ENCODE measurements at regions not wholly inside any gene's neighbourhood (a gene's known extent, or its start where the extent isn't known, plus 50 kb on each side); places are given as distances from the start of the nearest gene placed in this dataset.

DNA sequence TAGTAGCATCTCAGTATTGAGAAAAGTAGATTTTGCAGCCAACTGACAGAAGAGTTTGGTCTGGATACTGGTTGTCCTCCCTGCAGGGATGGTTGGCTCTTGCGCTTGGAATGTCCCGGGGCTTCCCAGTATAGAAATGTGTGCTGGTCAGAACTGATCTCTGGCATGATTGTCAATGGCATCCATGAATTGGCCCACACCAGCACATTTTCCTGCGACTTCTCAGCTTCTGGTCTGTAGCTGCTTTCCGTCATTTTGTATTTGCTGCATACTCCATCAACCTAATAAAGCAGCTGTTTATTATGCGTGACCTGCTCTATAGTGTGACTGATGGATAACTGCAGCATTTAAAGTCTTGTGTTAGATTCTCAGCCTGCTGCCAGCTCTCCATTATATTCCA is 203.7 kb downstream of the S1PR1 start:
- Histone ChIP-seq H3K4me1 (replicated peaks in 1 of 4; ENCODE audit: control insufficient read depth in 3 of 4, insufficient read depth in 4 of 4, low read length in 3 of 4) (no peaks in the 10 kb centered on the region; a peak in 1 of 7 replicates), H2BK20ac (ENCODE audit: low read length) (no peak overlapping the region), H3K79me2 (ENCODE audit: control insufficient read depth in 1 of 2, insufficient read depth in 2 of 2, low read length in 2 of 2) (no peaks in the 10 kb centered on the region), H4K8ac (ENCODE audit: extremely low read depth, insufficient read depth, low read length) (no peak overlapping the region), H3K79me1 (ENCODE audit: low read depth, low read length) (no peaks in the 10 kb centered on the region), H4K5ac (ENCODE audit: insufficient read length, low read depth, low read length) (no peak overlapping the region), H4K20me1 (replicated peaks in 1 of 2; ENCODE audit: control insufficient read depth in 1 of 2, insufficient read depth in 2 of 2, low read length in 2 of 2) (no peaks in the 10 kb centered on the region), H3K9me3 (ENCODE audit: insufficient read depth in 2 of 2, low read depth in 1 of 2, low read length in 1 of 2) (no peaks in the 10 kb centered on the region), H3K23ac (ENCODE audit: insufficient read length) (no peak overlapping the region), H2BK12ac (ENCODE audit: low read depth, low read length) (no peak overlapping the region), H3K4me2 (ENCODE audit: insufficient read depth in 1 of 2, low read depth in 2 of 2, low read length in 2 of 2) (no peak overlapping the region), H2BK5ac (ENCODE audit: low read depth, low read length) (no peak overlapping the region), H3K36me3 (ENCODE audit: control insufficient read depth in 2 of 4, insufficient read depth in 4 of 4, low read length in 3 of 4) (no peaks in the 10 kb centered on the region), H3K23me2 (ENCODE audit: low read depth, low read length) (no peaks in the 10 kb centered on the region), H3K9ac (replicated peaks in 1 of 4; ENCODE audit: extremely low read depth in 1 of 4, low read depth in 3 of 4, low read length in 3 of 4) (no peak overlapping the region), H2BK15ac (ENCODE audit: low read length) (no peak overlapping the region), H2AK5ac (ENCODE audit: low read depth, low read length) (no peak overlapping the region), H3K4ac (replicated peaks; ENCODE audit: insufficient read length, low read depth, low read length) (no peak overlapping the region), H3K27me3 (replicated peaks in 1 of 4; ENCODE audit: control insufficient read depth in 3 of 4, extremely low read depth in 1 of 4, insufficient read depth in 3 of 4, low read length in 3 of 4) (no peaks in the 10 kb centered on the region), H2BK120ac (replicated peaks; ENCODE audit: low read depth, low read length) (no peak overlapping the region), H3K4me3 (ENCODE audit: extremely low read depth in 1 of 4, insufficient read depth in 2 of 4, low read depth in 3 of 4, low read length in 4 of 4) (no peak overlapping the region), H3K14ac (ENCODE audit: insufficient read length) (no peak overlapping the region), H4K91ac (replicated peaks; ENCODE audit: insufficient read length, low read length) (no peak overlapping the region), H3K27ac (ENCODE audit: low read depth, low read length) (no peak overlapping the region), H3K56ac (replicated peaks; ENCODE audit: insufficient read length, low read depth, low read length) (no peak overlapping the region), H3K18ac (ENCODE audit: extremely low read depth, low read length) (no peak overlapping the region), H2AFZ (ENCODE audit: low read length) (no peak overlapping the region)
- FAIRE-seq (no peak), DNase-seq (ENCODE audit: low read depth in 1 of 2, low spot score in 2 of 2) (no peak)
- ChIA-PET POLR2A (ENCODE audit: partially characterized antibody) (no interaction called here), CTCF (ENCODE audit: partially characterized antibody) (interaction anchor here (0.6 to 3.5 kb wide), 8 partner anchors 13 to 140 kb away, joined by 3 to 17 read pairs (median 3); no protein-coding TSS in a partner anchor)
- WGBS, 2 experiments (ENCODE audit: extremely low coverage in 1 of 2, insufficient coverage in 1 of 2, insufficient read length in 1 of 2, insufficient replicate concordance in 2 of 2, low coverage in 1 of 2, low lambda C conversion rate in 2 of 2, missing lambda C conversion rate in 1 of 2), result 87% methylated on average over 5 of the region's 5 CpGs; no CpG with 5 or more reads in 1 of the 2 experiments
- TF ChIP-seq CBX8 (IDR thresholded peaks at IDR 0.05; ENCODE audit: borderline replicate concordance, low read depth, low read length) (no peak), EP300 (IDR thresholded peaks at IDR 0.05; ENCODE audit: borderline replicate concordance in 1 of 2, low read depth in 2 of 2, low read length in 2 of 2) (no peak), RBBP5 (IDR thresholded peaks at IDR 0.05; ENCODE audit: borderline replicate concordance, low read depth, low read length) (no peak), PHF8 (conservative IDR thresholded peaks at IDR 0.05; ENCODE audit: low read depth, low read length) (no peak)
